ENCODE measurements at regions not wholly inside any gene's neighbourhood (a gene's known extent, or its start where the extent isn't known, plus 50 kb on each side); places are given as distances from the start of the nearest gene placed in this dataset.

- Histone ChIP-seq H3K9ac (ENCODE audit: low read depth, low read length) (no peak overlapping the region), H3K4me1 (ENCODE audit: control insufficient read depth, insufficient read depth, low read length) (no peaks in the 10 kb centered on the region), H4K91ac (ENCODE audit: insufficient read depth, low read depth, low read length) (no peak overlapping the region), H3K4me2 (ENCODE audit: low read depth, low read length) (no peak overlapping the region), H2BK15ac (ENCODE audit: low read depth, low read length) (no peak overlapping the region), H2AK9ac (replicated peaks; ENCODE audit: low read depth, low read length, poor library complexity) (no peak overlapping the region), H4K5ac (ENCODE audit: low read depth, low read length) (no peak overlapping the region), H2BK20ac (ENCODE audit: low read depth, low read length) (no peak overlapping the region), H3K18ac (ENCODE audit: low read depth, low read length) (no peak overlapping the region), H4K8ac (ENCODE audit: low read depth in 2 of 2, low read length in 2 of 2) (no peak overlapping the region), H2AFZ (replicated peaks; ENCODE audit: low read length, poor library complexity) (no peak overlapping the region), H3K4ac (ENCODE audit: low read depth, low read length) (no peak overlapping the region), H3K56ac (ENCODE audit: extremely low read depth, insufficient read depth, low read length) (no peak overlapping the region), H3K14ac (replicated peaks; ENCODE audit: low read depth, low read length) (no peak overlapping the region), H3K9me1 (ENCODE audit: insufficient read depth, low read length) (no peaks in the 10 kb centered on the region), H3K36me3 (ENCODE audit: control insufficient read depth, insufficient read depth, low read length) (no peaks in the 10 kb centered on the region), H2BK120ac (ENCODE audit: low read depth, low read length) (no peak overlapping the region), H3K4me3 (ENCODE audit: insufficient read depth, low read depth, low read length) (no peak overlapping the region), H2BK5ac (ENCODE audit: low read depth, low read length, poor library complexity, severe bottlenecking) (no peak overlapping the region), H2AK5ac (ENCODE audit: low read depth, low read length) (no peak overlapping the region), H3K79me1 (ENCODE audit: low read depth in 1 of 2, low read length in 2 of 2) (no peaks in the 10 kb centered on the region), H3K27me3 (ENCODE audit: control insufficient read depth, insufficient read depth, low read length) (no peaks in the 10 kb centered on the region), H3K23ac (ENCODE audit: low read depth, low read length) (no peak overlapping the region), H3K9me3 (ENCODE audit: control insufficient read depth, insufficient read depth, low read length) (0 out of 2 replicates have a peak, but pooled peaks cover 2% of the 10 kb centered on the region), H3K27ac (ENCODE audit: insufficient read depth, low read length) (no peak overlapping the region), H4K20me1 (ENCODE audit: insufficient read depth, low read length) (no peaks in the 10 kb centered on the region)
- ATAC-seq (ENCODE audit: low read depth) (no peak), DNase-seq (no peak)
- ChIA-PET POLR2A (ENCODE audit: unreplicated experiment) (no interaction called here), CTCF (no interaction called here)
- no peak for TF ChIP-seq FOS (IDR thresholded peaks at IDR 0.05; ENCODE audit: low read depth, low read length)
- TF ChIP-seq, protein P1, sequence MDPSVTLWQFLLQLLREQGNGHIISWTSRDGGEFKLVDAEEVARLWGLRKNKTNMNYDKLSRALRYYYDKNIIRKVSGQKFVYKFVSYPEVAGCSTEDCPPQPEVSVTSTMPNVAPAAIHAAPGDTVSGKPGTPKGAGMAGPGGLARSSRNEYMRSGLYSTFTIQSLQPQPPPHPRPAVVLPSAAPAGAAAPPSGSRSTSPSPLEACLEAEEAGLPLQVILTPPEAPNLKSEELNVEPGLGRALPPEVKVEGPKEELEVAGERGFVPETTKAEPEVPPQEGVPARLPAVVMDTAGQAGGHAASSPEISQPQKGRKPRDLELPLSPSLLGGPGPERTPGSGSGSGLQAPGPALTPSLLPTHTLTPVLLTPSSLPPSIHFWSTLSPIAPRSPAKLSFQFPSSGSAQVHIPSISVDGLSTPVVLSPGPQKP (IDR thresholded peaks at IDR 0.05; ENCODE audit: borderline replicate concordance, low read depth, low read length): no peak
- TF ChIP-seq RFX5 (IDR thresholded peaks at IDR 0.05; ENCODE audit: low read depth, low read length): no peak
- no peak for TF ChIP-seq CHD1 (IDR thresholded peaks at IDR 0.05; ENCODE audit: low read depth, low read length)
- TF ChIP-seq MAFK (IDR thresholded peaks at IDR 0.05; ENCODE audit: low read depth, low read length): no peak
- TF ChIP-seq POLR2A (IDR thresholded peaks at IDR 0.05; ENCODE audit: low read depth, low read length): no peak
- intact Hi-C loops (cut with micrococcal nuclease): no loop called here
- dilution Hi-C loops (cut with HindIII; ENCODE audit: low sequenced_read_pairs, unreplicated experiment): no loop called here
- in situ Hi-C loops (cut with MboI; ENCODE audit: low sequenced_read_pairs): no loop called here
- no TSS peak for BruUV-seq (replicated peaks)
- 0% methylated on average over 2 of the region's 5 CpGs; no CpG with 5 or more reads in 1 of the 2 experiments for WGBS, 2 experiments (ENCODE audit: extremely low coverage in 2 of 2, insufficient read length in 1 of 2)
These were observed 143.3 kb upstream of the VSTM2A start for GRCh38 chr7:54398863-54399262.
